Lower leg skin (tissue), 3 donors: ENCODE measurements at regions not wholly inside any gene's neighbourhood (a gene's known extent, or its start where the extent isn't known, plus 50 kb on each side); places are given as distances from the start of the nearest gene placed in this dataset.

Source experiments
- CTCF ChIP-seq, 3 donors: fragments of 450-650 bp; IDR thresholded peaks; one replicate each; pipeline ENCODE4 v1.5.1; 2016; ENCODE audit warnings: antibody characterized with exemption in 3 of 3, mild to moderate bottlenecking in 3 of 3, moderate library complexity in 2 of 3
- POLR2A ChIP-seq, 2 donors: fragments of 450-650 bp; IDR thresholded peaks; one replicate each; pipeline ENCODE4 v1.6.1; 2016 to 2017; ENCODE audit warnings: antibody characterized with exemption in 2 of 2, mild to moderate bottlenecking in 1 of 2, moderate library complexity in 1 of 2

GRCh38 chr5:29811914-29812679 lies 1381.4 kb upstream of the CDH6 start:
- TF ChIP-seq CTCF (IDR thresholded peaks at IDR 0.05): no peak
- TF ChIP-seq POLR2A (IDR thresholded peaks at IDR 0.05): no peak
